ENCODE measurements at regions not wholly inside any gene's neighbourhood (a gene's known extent, or its start where the extent isn't known, plus 50 kb on each side); places are given as distances from the start of the nearest gene placed in this dataset.

GRCh38 chr14:47872588-47872987, 197.2 kb upstream of the MDGA2 start:
- H3K27me3 ChIP-seq (ENCODE audit: control insufficient read depth, low read length), result no peaks in the 10 kb centered on the region
- H3K27ac ChIP-seq (ENCODE audit: low read depth, low read length), result no peak overlapping the region
- no peaks in the 10 kb centered on the region for H3K79me2 ChIP-seq (ENCODE audit: control insufficient read depth, low read length)
- TF ChIP-seq, protein P1, sequence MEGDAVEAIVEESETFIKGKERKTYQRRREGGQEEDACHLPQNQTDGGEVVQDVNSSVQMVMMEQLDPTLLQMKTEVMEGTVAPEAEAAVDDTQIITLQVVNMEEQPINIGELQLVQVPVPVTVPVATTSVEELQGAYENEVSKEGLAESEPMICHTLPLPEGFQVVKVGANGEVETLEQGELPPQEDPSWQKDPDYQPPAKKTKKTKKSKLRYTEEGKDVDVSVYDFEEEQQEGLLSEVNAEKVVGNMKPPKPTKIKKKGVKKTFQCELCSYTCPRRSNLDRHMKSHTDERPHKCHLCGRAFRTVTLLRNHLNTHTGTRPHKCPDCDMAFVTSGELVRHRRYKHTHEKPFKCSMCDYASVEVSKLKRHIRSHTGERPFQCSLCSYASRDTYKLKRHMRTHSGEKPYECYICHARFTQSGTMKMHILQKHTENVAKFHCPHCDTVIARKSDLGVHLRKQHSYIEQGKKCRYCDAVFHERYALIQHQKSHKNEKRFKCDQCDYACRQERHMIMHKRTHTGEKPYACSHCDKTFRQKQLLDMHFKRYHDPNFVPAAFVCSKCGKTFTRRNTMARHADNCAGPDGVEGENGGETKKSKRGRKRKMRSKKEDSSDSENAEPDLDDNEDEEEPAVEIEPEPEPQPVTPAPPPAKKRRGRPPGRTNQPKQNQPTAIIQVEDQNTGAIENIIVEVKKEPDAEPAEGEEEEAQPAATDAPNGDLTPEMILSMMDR (IDR thresholded peaks at IDR 0.05; ENCODE audit: low read depth, low read length, poor library complexity, severe bottlenecking), result no peak
- TF ChIP-seq EZH2phosphoT487 (IDR thresholded peaks at IDR 0.05; ENCODE audit: borderline replicate concordance, low read length), result no peak
- H3K9me3 ChIP-seq (ENCODE audit: control insufficient read depth, insufficient read depth, low read length), result no peaks in the 10 kb centered on the region
- H3K4me1 ChIP-seq (ENCODE audit: control insufficient read depth, low read length), result no peaks in the 10 kb centered on the region
- H3K9me2 ChIP-seq (replicated peaks; ENCODE audit: control insufficient read depth, low read length), result no peaks in the 10 kb centered on the region
- no peaks in the 10 kb centered on the region for H3F3A ChIP-seq (ENCODE audit: control insufficient read depth, insufficient read depth)
- no peaks in the 10 kb centered on the region for H4K20me1 ChIP-seq (ENCODE audit: control insufficient read depth, insufficient read depth, low read depth, low read length)
- H3K4me3 ChIP-seq (ENCODE audit: low read length), result no peak overlapping the region
- no peak overlapping the region for H3K4me2 ChIP-seq (ENCODE audit: low read length)
- H3K36me3 ChIP-seq (ENCODE audit: control insufficient read depth, low read length), result no peaks in the 10 kb centered on the region

DNA sequence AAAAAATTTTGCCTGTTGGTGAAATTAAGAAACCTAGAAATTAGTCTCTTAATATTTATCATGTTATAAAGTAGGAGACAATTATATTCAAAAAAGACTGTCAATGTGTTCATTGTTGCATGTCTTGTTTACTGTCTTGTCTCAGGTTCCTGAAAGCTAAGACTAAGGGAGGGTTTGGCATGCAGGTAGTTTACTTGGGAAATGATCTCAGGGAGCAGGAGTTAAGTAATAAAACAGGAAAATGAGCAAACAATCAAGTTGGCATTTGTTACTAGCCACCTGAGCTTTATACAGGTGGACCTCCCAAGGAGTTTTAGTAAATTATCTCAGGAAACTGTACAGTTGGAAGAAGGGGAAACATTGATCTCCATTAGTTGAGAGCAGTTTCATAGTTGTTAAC, 188.0 kb upstream of the MDGA2 start:
- Histone ChIP-seq H3K36me3 (ENCODE audit: control insufficient read depth, low read length) (no peaks in the 10 kb centered on the region), H3K27me3 (ENCODE audit: control insufficient read depth, low read length) (no peaks in the 10 kb centered on the region), H3K27ac (ENCODE audit: low read depth, low read length) (no peak overlapping the region), H3K9me2 (replicated peaks; ENCODE audit: control insufficient read depth, low read length) (no peaks in the 10 kb centered on the region), H3K4me1 (ENCODE audit: control insufficient read depth, low read length) (no peaks in the 10 kb centered on the region), H3K79me2 (ENCODE audit: control insufficient read depth, low read length) (no peaks in the 10 kb centered on the region), H3K9me3 (ENCODE audit: control insufficient read depth, insufficient read depth, low read length) (no peaks in the 10 kb centered on the region), H3K4me3 (ENCODE audit: low read length) (no peak overlapping the region), H3F3A (ENCODE audit: control insufficient read depth, insufficient read depth) (no peaks in the 10 kb centered on the region), H3K4me2 (ENCODE audit: low read length) (no peak overlapping the region), H4K20me1 (ENCODE audit: control insufficient read depth, insufficient read depth, low read depth, low read length) (no peaks in the 10 kb centered on the region)
- no peak for TF ChIP-seq EZH2phosphoT487 (IDR thresholded peaks at IDR 0.05; ENCODE audit: borderline replicate concordance, low read length)
- TF ChIP-seq, protein P1 (IDR thresholded peaks at IDR 0.05; ENCODE audit: low read depth, low read length, poor library complexity, severe bottlenecking), result no peak

DNA sequence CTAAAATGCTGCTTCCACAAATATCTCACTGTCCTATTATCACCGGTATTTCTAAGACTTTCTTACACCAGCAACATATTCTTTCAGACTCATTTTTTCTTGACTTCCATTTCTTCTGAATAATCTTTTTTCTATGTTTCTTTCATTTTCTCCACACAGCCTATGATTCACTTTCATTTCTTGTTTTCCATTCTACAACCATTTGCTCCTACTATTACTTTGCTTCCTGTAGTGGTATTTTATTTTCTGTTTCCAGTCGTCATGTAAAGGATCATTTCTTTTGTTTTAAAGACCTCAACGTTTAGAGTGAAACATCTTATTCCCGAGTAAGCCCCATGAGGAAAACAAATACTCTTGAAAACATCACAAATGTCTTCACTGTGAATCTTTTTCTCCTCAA, 182.2 kb upstream of the MDGA2 start:
- Histone ChIP-seq H3K9me3 (ENCODE audit: control insufficient read depth, insufficient read depth, low read length) (no peaks in the 10 kb centered on the region), H3K4me3 (ENCODE audit: low read length) (no peak overlapping the region), H3K27me3 (ENCODE audit: control insufficient read depth, low read length) (no peaks in the 10 kb centered on the region), H3K4me2 (ENCODE audit: low read length) (no peak overlapping the region), H3F3A (ENCODE audit: control insufficient read depth, insufficient read depth) (no peaks in the 10 kb centered on the region), H3K36me3 (ENCODE audit: control insufficient read depth, low read length) (no peaks in the 10 kb centered on the region), H4K20me1 (ENCODE audit: control insufficient read depth, insufficient read depth, low read depth, low read length) (no peaks in the 10 kb centered on the region), H3K27ac (ENCODE audit: low read depth, low read length) (no peak overlapping the region), H3K79me2 (ENCODE audit: control insufficient read depth, low read length) (no peaks in the 10 kb centered on the region), H3K9me2 (replicated peaks; ENCODE audit: control insufficient read depth, low read length) (no peaks in the 10 kb centered on the region), H3K4me1 (ENCODE audit: control insufficient read depth, low read length) (no peaks in the 10 kb centered on the region)
- TF ChIP-seq EZH2phosphoT487 (IDR thresholded peaks at IDR 0.05; ENCODE audit: borderline replicate concordance, low read length), result no peak
- TF ChIP-seq, protein P1 (IDR thresholded peaks at IDR 0.05; ENCODE audit: low read depth, low read length, poor library complexity, severe bottlenecking), result no peak

- TF ChIP-seq, protein P1 (IDR thresholded peaks at IDR 0.05; ENCODE audit: low read depth, low read length, poor library complexity, severe bottlenecking), result no peak
- no peak for TF ChIP-seq EZH2phosphoT487 (IDR thresholded peaks at IDR 0.05; ENCODE audit: borderline replicate concordance, low read length)
- Histone ChIP-seq H3K27ac (ENCODE audit: low read depth, low read length) (no peak overlapping the region), H3F3A (ENCODE audit: control insufficient read depth, insufficient read depth) (no peaks in the 10 kb centered on the region), H3K4me2 (ENCODE audit: low read length) (no peak overlapping the region), H3K27me3 (ENCODE audit: control insufficient read depth, low read length) (no peaks in the 10 kb centered on the region), H3K36me3 (ENCODE audit: control insufficient read depth, low read length) (no peaks in the 10 kb centered on the region), H3K79me2 (ENCODE audit: control insufficient read depth, low read length) (no peaks in the 10 kb centered on the region), H4K20me1 (ENCODE audit: control insufficient read depth, insufficient read depth, low read depth, low read length) (no peaks in the 10 kb centered on the region), H3K4me1 (ENCODE audit: control insufficient read depth, low read length) (no peaks in the 10 kb centered on the region), H3K9me3 (ENCODE audit: control insufficient read depth, insufficient read depth, low read length) (no peaks in the 10 kb centered on the region), H3K9me2 (replicated peaks; ENCODE audit: control insufficient read depth, low read length) (no peaks in the 10 kb centered on the region), H3K4me3 (ENCODE audit: low read length) (no peak overlapping the region)
Measured at GRCh38 chr14:47852278-47852677, 176.9 kb upstream of the MDGA2 start.
